ENCODE measurements at regions not wholly inside any gene's neighbourhood (a gene's known extent, or its start where the extent isn't known, plus 50 kb on each side); places are given as distances from the start of the nearest gene placed in this dataset.

DNA sequence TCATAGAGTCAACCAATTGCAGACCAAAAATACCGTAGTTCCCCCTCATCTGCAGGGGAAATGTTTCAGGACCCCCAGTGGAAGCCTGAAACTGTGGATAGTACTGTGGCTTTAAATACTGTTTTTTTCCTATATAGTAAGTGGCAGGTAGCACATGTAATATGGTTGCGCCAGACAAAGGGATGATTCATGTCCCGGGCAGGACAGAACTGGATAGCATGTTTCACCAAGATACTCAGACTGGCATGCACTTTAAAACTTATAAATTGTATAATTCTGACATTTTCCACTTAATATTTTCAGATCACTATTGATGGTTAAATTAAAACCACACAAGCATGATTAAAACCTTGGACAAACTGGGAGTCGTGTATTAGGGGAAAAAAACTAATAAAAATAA lies 276.3 kb upstream of the AGA start:
- no peak for TF ChIP-seq CTCF (conservative IDR thresholded peaks at IDR 0.05; ENCODE audit: low read depth, low read length)
- TF ChIP-seq EZH2 (IDR thresholded peaks at IDR 0.05; ENCODE audit: borderline replicate concordance, low read depth, low read length, poor library complexity, severe bottlenecking): no peak
